22Rv1 (cell line): ENCODE measurements at regions not wholly inside any gene's neighbourhood (a gene's known extent, or its start where the extent isn't known, plus 50 kb on each side); places are given as distances from the start of the nearest gene placed in this dataset.

Experiments used
- CTCF ChIP-seq: fragments of 450-650 bp; IDR thresholded peaks from 2 replicates; pipeline ENCODE4 v1.5.1; 2017; ENCODE audit warnings: mild to moderate bottlenecking
- ZFX ChIP-seq: fragments of 450-650 bp; IDR thresholded peaks from 2 replicates; pipeline ENCODE4 v1.6.1; 2017; ENCODE audit warnings: antibody characterized with exemption, borderline replicate concordance

GRCh38 chr5:25419684-25420083, 774.9 kb upstream of the CDH10 start:
- TF ChIP-seq CTCF (no peak), ZFX (no peak)
